GM18867 (cell line): ENCODE measurements at regions not wholly inside any gene's neighbourhood (a gene's known extent, or its start where the extent isn't known, plus 50 kb on each side); places are given as distances from the start of the nearest gene placed in this dataset.

Experiments used
- ATAC-seq: cut with Tn5 transposase; IDR thresholded peaks from one replicate; pipeline ENCODE4 v1.9.1; 2021; ENCODE audit warnings: mild to moderate bottlenecking, moderate library complexity; ENCODE audit not compliant: unreplicated experiment

DNA sequence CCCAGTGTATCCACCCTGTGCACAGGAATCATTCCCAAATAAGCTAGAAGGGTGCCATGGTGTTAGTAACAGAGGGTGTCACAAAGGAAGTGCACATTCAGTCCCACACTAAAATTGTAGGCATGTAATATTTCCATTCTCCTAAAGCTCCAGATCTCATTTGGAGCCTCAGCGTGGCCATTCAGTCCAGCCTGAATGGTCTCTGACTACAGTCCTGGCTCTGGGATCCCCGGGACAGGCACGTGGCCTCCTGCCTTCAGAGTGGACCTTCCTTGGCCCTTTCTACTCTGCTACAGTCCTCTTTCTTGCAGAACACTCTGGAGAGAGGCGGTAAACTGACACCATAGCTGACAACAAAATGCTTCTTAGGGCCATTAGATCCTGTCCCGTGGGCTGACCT lies 243.9 kb downstream of the IRX2 start:
- no peak for ATAC-seq

DNA sequence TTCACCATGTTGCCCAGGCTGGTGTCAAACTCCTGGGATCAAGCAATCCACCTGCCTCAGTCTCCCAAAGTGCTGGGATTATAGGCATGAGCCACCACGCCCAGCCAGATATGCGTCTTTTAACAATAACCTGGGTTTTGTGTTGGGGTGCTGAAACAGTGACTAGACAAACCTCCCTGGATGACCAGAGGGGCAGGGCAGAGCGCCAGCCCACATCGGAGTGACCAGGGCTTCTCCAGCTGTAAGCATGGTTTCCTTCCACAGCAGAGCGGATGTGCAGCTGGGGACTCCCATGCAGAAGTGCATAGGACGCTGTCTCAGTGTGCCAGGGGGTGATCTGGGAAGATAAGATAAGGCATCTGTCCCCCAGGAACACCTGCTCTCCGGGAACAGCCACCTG lies 244.9 kb downstream of the IRX2 start:
- no peak for ATAC-seq

DNA sequence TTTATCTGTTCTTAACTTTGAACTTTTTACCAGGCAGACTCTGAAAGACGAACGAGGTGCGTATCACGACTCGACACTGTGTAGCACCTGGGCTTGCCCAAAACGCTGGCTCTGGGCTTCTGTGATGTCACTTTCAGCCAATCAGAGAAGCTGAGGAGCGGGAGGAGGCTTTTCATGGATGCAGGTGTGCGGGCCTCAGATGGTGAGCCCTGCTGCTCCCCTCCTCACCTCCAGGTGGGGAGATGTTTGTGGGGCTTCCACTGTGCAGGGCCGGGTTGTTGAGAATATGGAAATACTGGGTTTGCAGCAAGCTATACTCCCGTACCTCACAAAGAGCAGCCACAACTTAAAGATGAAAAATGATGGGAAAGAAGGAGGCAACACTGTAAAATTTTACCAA lies 246.3 kb downstream of the IRX2 start:
- no peak for ATAC-seq

DNA sequence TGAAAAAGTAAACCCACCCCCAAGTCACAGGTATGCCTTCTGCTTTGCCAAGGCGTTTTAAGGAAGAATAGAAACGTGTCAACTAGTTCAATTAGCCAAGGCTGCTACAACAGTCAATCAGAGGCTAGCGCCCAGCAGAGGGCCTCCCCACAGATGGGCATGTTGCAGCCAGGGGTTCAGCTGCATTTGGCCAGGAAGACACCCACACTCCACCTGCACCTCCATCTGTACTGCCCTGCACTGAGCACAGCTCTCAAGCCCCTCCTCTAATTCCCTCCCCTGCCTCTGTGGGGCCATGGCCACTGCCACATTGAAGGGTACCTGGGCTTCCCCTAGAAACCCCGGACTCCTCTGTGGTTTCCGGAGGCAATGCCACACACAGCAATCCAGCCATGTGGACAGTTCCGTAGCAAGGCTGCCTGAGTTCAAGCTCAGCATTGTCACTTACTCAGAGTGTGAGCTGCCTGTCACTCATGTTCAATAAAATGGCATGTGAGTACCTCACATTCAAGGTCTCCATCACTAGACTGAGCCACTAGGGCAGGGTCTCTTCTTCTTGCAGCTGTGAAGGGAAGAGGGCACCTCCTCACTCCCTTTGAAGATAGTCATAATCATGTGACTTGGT lies 248.4 kb downstream of the IRX2 start:
- ATAC-seq = no peak

DNA sequence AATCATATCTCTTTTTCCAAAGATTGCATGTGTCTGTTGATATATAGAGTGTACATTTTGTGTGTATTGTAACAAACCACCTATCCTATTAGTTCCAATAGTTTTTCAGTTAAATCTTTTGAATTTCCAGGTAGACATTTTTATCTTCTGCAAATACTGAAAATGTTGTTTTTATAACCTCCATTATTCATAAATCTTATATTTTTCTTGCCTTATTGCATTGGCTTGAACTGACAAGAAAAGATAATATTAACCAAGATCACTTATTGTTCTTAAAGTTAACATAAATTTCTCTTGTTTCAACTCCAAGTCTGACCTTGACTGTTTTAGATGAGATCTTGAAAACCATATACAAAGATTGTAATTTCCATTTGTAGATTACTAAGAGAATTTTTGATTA lies 251.6 kb downstream of the IRX2 start:
- ATAC-seq = no peak

DNA sequence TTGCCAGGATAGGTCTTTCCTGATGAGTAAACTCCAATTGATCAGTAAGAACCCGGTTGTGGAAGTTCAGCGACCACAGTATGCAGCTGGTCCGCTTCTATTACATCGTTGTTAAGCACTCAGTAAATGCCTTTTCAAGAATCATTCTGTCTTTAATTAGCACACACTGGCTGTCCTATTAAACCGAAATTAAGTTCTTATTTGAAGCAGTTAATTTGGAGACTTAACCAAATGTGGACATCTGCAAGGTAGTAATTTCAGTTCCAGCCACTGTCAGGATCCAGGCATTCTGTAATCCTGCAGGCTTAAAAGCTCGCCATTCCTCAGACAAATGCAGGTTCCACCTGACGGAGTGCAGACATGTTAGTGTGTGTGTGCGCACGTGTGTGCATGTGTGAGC lies 254.6 kb downstream of the IRX2 start:
- no peak for ATAC-seq

DNA sequence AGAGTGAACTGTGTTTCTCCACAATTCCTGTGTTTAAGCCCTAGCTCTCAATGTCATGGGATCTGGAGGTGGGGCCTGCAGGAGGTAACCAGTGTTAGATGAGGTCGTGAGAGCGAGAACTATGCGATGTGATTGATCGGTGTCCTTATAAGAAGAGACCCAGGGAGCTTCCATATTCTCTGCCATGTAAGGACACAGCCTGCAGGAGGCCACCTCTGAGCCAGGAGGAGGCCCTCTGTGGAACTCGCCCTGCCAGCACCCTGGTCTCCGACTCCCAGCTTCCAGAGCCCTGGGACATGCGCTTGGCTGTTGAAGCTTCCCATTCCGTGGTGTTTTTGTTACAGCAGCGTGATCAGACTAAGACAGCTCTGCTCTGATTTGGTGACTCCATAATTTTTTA lies 255.4 kb downstream of the IRX2 start:
- ATAC-seq = no peak

DNA sequence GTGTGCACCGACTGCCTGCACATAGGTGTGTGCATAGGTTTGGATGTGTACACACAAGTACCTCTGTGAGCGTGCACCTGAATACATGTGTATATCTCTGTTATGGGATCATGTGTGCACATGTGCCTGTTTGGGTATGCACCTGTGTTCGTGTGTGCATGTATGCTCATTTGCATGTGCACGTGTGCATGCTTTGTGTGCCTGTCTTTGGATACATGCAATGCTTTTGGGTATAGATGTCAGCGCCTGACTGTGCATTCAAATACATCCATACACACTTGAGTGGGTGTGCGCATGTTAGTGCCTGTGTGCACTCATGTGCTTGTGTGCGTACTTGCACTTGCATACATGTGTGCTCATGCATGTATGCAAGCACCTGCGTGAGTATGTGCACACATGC lies 258.1 kb downstream of the IRX2 start:
- ATAC-seq = no peak

DNA sequence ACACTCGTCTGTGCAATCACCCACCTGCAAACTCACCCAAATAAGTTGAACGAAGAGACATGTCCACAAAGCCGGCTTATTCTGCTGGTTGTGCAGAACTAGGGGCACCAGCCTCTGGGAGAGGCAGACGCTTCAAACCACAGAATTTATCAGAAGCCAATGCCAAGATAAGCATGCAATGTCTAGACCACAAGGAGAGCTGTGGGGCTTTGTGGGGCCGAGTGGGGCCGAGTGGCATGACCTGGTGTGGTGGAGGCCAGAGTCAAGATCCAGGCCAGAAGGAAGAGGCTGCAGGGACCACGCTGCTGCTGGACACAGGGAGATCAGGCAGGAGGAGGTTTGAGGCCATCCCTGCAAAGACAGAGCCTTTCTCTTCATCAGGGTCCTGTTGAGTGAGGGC lies 259.0 kb downstream of the IRX2 start:
- no peak for ATAC-seq

DNA sequence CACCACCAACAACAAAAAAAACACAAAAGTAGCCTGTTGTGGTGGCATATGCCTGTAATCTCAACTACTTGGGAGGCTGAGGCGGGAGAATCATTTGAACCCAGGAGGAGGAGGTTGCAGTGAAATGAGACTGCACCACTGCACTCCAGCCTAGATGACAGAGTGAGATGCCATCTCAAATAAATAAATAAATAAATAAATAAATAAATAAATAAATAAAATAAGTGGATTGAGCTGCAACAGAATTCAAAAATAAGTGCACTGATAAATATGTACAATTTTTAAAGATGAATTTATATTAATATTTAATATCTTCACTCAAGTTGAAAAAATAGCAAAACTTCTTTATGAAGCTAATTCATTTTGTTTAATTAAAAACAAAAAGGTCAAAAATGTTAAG lies 259.6 kb downstream of the IRX2 start:
- ATAC-seq = no peak

DNA sequence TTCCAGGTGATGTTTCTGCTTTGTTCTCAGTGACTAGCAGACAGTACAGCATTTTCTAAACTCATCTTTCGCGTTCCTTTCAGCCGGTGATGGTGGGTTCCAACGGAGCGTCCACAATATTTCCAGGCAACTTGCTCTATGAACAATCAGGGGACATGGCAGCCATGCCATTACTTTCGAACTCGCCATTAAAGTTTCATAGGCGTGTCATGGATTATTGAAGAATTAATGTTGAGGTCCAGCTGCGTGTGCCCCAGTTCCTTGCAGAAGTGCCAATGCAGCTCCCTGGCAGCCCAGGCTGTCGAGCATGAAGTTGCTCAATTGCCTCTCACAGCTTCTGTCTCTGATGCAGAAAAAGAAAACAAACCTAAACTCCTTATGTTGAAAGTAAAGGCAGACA lies 262.2 kb downstream of the IRX2 start:
- ATAC-seq = no peak

DNA sequence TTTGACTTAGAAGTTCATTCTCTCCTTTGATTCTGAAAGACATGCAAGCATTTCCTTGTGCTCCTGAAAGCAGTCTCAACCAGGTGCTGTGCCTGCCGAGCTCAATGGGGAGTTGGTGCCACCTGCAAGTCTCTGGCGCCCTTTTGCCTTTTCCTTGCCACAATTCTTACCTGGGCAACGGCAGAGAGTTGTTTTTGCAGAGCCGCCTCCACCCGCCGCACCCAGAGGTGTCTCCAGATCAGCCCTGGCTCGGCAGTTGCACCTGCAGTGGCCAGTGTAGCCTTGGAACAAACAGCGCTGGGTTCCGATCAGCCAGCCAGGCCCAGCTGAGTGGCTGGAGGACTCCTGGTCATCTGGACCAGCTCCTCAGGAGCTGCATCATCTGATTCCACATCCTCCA lies 262.9 kb downstream of the IRX2 start:
- no peak for ATAC-seq

DNA sequence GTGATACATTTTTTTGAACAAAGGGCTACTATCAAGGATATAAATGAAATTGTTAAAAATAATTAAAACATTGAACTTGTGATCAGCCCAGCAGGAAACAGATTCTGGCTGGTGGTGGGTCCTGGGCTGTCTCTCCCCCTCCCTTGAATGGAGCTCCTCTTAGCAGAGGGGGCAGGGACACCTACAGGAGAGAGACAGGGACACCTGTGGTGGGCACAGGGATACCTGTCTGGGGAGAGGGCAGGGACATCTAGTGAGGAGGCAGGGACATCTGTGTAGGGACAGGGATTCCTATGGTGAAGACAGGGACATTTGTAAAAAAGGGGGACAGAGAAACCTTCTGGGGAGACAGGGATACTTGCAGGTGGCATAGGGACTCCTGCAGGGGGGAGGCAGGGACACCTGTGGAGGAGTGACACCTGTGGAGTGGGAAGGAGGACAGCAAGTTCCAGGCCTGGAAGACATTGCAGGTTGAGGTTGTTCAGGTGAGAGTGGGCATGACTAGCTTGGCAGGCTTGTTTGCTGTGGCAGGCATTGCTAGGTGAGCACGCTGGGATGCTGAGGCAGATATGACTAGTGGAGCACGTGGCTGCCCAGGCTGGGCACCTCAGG lies 264.2 kb downstream of the IRX2 start:
- no peak for ATAC-seq

DNA sequence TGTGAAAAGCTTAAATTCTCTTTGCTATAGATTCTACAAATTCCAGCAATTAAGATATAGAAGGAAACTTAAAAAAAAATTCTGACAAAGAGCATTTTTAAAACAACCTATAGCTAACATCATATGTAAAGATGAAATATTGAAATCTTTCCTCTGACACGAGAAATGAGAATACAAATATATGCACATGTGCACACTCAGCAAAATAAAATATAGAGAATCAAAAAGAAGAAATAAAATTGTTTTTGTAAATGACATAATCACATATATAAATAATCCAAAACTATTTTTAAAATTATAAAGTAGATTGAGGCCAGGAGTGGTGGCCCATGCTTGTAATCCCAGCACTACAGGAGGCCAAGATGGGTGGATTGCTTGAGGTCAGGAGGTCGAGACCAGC lies 265.1 kb downstream of the IRX2 start:
- no peak for ATAC-seq

DNA sequence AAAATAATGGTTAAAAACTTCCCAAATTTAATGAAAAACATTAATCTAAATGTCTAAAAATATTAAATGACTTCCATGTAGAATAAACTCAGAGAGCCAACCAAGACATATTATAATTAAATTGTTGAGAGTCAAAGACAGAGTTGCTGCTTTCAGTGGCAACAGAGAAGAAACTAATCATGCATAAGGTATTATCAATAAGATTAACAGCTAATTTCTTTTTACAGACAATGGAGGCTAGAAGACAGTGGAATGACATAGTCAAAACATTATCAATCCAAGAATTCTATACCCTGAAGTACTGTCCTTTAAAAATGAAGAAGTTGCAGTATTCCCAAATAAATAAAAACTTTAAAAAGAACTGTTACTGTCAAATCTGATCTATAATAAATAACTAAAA lies 268.7 kb downstream of the IRX2 start:
- ATAC-seq = no peak

DNA sequence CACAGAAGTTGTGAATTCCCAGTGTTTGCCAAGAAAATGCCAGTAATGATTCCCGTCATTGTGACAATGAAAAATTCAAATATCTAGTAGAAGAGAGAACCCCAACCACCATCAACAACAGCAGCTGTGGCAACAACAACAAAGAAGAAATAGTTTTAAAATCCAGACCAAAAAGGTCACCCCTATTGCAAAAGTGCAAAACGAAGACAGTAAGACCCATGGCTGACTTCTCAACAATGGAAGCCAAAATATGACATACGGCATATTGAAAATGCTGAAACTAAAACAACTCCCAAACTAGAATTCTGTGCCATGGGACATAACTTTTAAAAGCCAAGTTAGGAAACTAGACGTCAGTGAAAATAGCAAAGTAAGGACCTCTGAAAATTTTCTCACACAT lies 270.6 kb downstream of the IRX2 start:
- ATAC-seq = no peak

DNA sequence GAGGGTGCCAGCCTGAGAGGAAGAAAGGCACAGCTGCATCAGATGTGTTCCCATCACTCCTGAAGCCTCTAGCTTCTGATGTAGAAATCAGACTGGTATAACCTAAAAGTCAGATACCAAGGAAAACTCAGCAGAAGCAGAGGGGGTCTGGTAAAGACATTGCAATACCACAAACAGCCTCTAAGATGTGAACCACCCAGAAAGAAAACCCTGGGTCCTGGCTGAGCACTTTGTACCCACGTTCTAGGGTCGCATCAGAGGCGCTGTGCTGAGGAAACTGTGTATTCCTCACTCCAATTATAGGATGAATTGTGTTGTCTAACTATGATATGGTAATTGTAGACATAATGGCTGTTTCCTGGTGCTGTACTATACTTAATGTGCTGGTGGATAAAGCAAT lies 275.6 kb downstream of the IRX2 start:
- no peak for ATAC-seq

DNA sequence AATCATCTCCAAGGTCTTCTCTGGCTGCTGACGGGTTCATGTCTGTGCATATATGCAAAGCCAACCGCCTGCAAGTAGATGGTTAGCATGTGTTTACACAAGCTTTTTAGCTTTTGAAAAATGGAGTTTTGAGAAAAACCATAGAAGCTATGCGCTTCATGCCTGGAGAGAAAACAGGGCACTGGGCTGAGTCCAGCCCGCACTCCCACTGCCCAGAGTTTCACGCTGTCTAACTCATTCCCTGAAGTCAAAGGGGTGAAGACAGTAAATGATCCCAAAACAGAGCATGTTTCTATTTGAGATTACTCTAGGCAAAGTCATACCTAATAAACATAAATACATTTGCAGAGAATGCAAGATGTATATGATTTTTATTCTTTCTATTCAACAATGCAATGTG lies 278.8 kb downstream of the IRX2 start:
- ATAC-seq = no peak

DNA sequence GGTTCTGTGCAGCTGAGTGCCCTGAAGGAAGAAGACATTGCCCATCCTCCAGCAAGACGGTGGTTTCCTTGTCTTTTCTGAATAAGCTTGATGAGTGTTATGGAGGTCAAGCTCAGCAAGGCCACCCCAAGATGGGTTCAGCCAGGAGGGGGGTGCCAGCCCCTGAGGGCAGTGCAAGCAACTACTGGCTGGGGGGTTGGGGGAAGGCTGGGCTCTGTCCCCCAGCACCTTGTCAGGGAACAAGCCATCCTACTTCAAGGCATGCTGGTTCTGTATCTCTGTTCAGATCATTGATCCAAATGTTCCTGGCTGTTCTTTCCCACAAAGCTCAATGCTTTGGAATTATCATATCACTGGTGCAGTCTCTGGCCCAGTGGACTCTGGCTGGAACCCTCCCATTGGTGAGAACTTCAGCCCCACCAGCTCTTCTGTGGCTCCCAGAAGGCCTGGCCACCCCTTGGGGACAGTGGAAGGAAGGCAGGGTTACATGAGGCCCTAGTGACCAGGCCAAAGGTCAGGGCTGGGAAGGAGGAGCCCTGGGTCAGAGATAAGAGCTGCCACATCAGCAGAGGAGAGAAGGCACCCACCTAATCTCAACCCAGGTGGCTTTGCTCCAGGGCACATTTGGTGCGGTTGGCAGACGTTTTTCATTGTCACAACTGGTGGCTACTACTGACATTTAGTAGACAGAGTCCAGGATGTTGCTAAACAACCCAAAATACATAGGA lies 280.2 kb downstream of the IRX2 start:
- no peak for ATAC-seq

DNA sequence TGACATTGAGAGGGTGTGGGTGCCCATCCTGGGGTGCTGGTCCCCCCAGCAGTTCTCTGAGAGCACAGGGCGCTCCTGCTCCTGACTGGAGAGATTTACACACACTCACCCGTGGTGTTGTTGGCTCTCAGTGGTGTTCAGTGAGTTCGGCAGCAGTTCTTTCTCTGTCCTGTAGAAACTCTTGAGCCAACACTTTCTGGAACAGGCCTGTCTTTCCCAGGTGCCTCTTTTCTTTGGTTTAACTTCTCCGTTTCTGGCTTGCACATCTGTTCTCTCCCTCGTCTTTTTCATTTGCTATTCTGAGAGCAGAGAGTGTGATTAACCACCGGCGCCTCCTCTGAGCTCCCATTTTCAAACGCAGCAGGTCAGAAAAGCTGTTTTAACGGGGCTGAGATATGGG lies 284.5 kb downstream of the IRX2 start:
- ATAC-seq = no peak

DNA sequence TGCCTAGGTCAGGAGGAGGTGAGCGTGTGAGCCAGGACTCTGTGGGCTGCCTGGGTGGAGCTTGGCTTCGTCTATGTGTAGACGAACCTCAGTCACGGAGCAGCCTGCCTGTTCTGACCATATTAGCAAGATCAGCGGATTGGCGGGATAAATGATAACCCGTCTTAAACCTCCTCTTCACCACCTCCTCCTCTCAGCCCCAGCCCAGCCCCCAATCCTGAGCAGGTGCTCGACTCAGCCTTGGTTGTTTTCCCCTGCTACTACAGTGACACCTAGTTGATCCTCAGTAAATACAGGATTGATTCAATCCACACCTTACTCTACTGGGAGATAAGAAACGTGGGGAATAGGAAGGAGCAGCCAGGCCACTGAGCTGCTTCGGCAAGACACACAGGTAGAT lies 286.1 kb downstream of the IRX2 start:
- no peak for ATAC-seq

DNA sequence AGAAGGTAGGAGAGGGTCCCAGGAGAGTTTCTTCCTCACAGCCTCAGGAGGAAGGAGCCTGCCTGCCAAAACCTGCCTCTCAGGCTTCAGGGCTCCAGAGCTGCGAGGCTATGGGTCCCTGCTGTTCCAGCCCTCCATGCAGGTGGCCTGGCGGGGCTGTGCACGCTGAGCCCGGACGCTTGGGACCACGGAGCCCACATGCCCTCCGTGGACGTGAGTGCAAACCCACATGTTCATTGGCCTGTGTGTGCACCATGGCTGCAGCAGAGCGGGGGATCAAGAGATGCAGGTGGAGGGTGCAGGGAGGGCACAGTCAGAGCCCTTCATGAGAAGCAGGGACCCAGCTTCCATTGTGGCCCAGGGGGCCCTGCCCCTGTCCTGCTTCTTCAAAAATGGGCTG lies 287.3 kb downstream of the IRX2 start:
- ATAC-seq = no peak
